Neural cell (in vitro differentiated cells): ENCODE measurements at regions not wholly inside any gene's neighbourhood (a gene's known extent, or its start where the extent isn't known, plus 50 kb on each side); places are given as distances from the start of the nearest gene placed in this dataset.

ENCODE experiments used
- CTCF ChIP-seq: fragments of 450-650 bp; IDR thresholded peaks from 2 replicates; pipeline ENCODE4 v1.5.1; 2014; ENCODE audit warnings: antibody characterized with exemption, mild to moderate bottlenecking, moderate library complexity; ENCODE audit not compliant: poor library complexity, severe bottlenecking
- EP300 ChIP-seq: fragments of 450-650 bp; conservative IDR thresholded peaks from 2 replicates; pipeline ENCODE4 v1.6.1; 2014; ENCODE audit warnings: antibody characterized with exemption, mild to moderate bottlenecking, moderate library complexity; ENCODE audit not compliant: poor library complexity, severe bottlenecking
- EZH2 ChIP-seq: fragments of 200-600, 300-800 bp; shearing (Covaris generic), sonication (generic); IDR thresholded peaks from 2 replicates; pipeline ENCODE4 v1.6.1; 2014; ENCODE audit warnings: antibody characterized with exemption, low read length, borderline replicate concordance, mild to moderate bottlenecking; ENCODE audit not compliant: insufficient read depth, poor library complexity, severe bottlenecking
- MXI1 ChIP-seq: fragments of 450-650 bp; conservative IDR thresholded peaks from 2 replicates; pipeline ENCODE4 v1.6.1; 2014; ENCODE audit warnings: antibody characterized with exemption, mild to moderate bottlenecking; ENCODE audit not compliant: poor library complexity, severe bottlenecking
- POLR2AphosphoS5 ChIP-seq: IDR thresholded peaks from 2 replicates; pipeline ENCODE4 v1.6.1; 2012
- REST ChIP-seq: IDR thresholded peaks from 2 replicates; pipeline ENCODE4 v1.6.1; 2012; ENCODE audit warnings: borderline replicate concordance
- SMC3 ChIP-seq: fragments of 450-650 bp; conservative IDR thresholded peaks from 2 replicates; pipeline ENCODE4 v1.6.1; 2014; ENCODE audit warnings: antibody characterized with exemption, mild to moderate bottlenecking, moderate library complexity; ENCODE audit not compliant: poor library complexity
- TAF1 ChIP-seq: IDR thresholded peaks from 2 replicates; pipeline ENCODE4 v1.6.1; 2012; ENCODE audit warnings: low read depth

GRCh38 chr6:112482373-112482772 lies 135.2 kb downstream of the RFPL4B start:
- TF ChIP-seq CTCF (no peak), TAF1 (no peak), EP300 (no peak), MXI1 (no peak), EZH2 (no peak), POLR2AphosphoS5 (no peak), REST (no peak), SMC3 (no peak)
